HL-60 (cell line): ENCODE measurements at regions not wholly inside any gene's neighbourhood (a gene's known extent, or its start where the extent isn't known, plus 50 kb on each side); places are given as distances from the start of the nearest gene placed in this dataset.

ENCODE experiments used
- CTCF ChIP-seq: IDR thresholded peaks from one replicate; pipeline ENCODE4 v1.5.1; 2011; ENCODE audit warnings: low read length, control low read depth, inconsistent platforms; ENCODE audit not compliant: insufficient read depth
- POLR2AphosphoS5 ChIP-seq: IDR thresholded peaks from 2 replicates; pipeline ENCODE4 v1.6.1; 2012; ENCODE audit warnings: low read depth
- TF ChIP-seq, protein P1 (sequence below): IDR thresholded peaks from 2 replicates; pipeline ENCODE4 v1.6.1; 2012; ENCODE audit warnings: low read depth; ENCODE audit not compliant: insufficient replicate concordance

DNA sequence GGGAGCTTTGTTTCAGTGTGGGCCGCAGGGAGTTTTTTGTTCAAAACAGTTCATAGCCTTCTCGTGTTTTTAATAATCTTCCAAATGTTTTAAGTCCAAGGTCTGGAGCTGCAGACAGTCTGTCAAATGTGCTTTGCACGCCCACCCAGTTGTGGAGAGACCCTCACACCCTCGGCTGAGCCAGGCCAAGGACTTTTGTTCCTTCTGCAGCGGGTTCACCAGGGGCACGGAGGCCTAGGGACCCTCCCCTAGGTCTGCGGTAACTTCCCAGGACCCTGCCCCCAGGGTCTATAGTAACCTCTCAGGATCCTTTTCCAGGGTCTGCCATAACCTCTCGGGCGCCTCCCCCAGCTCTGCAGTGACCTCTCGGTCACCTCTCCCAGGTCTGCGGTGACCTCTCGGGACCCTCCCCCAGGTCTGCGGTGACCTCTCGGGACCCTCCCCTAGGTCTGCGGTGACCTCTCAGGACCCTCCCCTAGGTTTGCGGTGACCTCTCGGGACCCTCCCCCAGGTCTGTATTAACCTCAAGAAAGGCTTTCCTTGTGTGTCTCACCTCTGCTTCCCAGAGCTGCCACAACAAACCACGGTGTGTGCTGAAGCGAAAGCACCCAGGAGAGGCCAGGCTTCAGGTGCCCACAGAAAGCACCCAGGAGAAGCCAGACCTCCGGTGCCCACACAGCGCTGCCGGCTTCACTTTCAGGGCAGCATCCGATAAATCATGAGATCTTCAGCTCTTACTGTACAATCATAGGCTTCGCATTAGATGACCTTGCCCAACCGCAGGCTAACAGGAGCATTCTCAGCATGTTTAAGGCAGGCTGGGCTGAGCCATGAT, 301.9 kb upstream of the SALL3 start:
- TF ChIP-seq POLR2AphosphoS5 (no peak), CTCF (no peak)
- TF ChIP-seq, protein P1, sequence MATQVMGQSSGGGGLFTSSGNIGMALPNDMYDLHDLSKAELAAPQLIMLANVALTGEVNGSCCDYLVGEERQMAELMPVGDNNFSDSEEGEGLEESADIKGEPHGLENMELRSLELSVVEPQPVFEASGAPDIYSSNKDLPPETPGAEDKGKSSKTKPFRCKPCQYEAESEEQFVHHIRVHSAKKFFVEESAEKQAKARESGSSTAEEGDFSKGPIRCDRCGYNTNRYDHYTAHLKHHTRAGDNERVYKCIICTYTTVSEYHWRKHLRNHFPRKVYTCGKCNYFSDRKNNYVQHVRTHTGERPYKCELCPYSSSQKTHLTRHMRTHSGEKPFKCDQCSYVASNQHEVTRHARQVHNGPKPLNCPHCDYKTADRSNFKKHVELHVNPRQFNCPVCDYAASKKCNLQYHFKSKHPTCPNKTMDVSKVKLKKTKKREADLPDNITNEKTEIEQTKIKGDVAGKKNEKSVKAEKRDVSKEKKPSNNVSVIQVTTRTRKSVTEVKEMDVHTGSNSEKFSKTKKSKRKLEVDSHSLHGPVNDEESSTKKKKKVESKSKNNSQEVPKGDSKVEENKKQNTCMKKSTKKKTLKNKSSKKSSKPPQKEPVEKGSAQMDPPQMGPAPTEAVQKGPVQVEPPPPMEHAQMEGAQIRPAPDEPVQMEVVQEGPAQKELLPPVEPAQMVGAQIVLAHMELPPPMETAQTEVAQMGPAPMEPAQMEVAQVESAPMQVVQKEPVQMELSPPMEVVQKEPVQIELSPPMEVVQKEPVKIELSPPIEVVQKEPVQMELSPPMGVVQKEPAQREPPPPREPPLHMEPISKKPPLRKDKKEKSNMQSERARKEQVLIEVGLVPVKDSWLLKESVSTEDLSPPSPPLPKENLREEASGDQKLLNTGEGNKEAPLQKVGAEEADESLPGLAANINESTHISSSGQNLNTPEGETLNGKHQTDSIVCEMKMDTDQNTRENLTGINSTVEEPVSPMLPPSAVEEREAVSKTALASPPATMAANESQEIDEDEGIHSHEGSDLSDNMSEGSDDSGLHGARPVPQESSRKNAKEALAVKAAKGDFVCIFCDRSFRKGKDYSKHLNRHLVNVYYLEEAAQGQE, result no peak
